ENCODE measurements at regions not wholly inside any gene's neighbourhood (a gene's known extent, or its start where the extent isn't known, plus 50 kb on each side); places are given as distances from the start of the nearest gene placed in this dataset.

- no peak overlapping the region for H3K4me3 ChIP-seq (ENCODE audit: low read length)
- no peak for TF ChIP-seq CTCF (conservative IDR thresholded peaks at IDR 0.05; ENCODE audit: low read depth, low read length)
Measured at GRCh38 chr2:82320296-82320695, 2015.7 kb upstream of the LRRTM1 start.

GRCh38 chr2:82317012-82317411, 2012.5 kb upstream of the LRRTM1 start:
- DNase-seq (ENCODE audit: low read depth): no peak
- no peak overlapping the region for H3K4me3 ChIP-seq (ENCODE audit: low read length)
- no peak for TF ChIP-seq CTCF (conservative IDR thresholded peaks at IDR 0.05; ENCODE audit: low read depth, low read length)

More at GRCh38 chr2:82320296-82320695, 2015.7 kb upstream of the LRRTM1 start:
- no peak for DNase-seq (ENCODE audit: low read depth)

- H3K4me3 ChIP-seq (ENCODE audit: low read length): no peak overlapping the region
- no peak for DNase-seq (ENCODE audit: low read depth)
- TF ChIP-seq CTCF (conservative IDR thresholded peaks at IDR 0.05; ENCODE audit: low read depth, low read length): no peak
Measured at GRCh38 chr2:82316586-82316985, 2012.0 kb upstream of the LRRTM1 start.

- no peak overlapping the region for H3K4me3 ChIP-seq (ENCODE audit: low read length)
- no peak for DNase-seq (ENCODE audit: low read depth)
- TF ChIP-seq CTCF (conservative IDR thresholded peaks at IDR 0.05; ENCODE audit: low read depth, low read length): no peak
Measured at GRCh38 chr2:82314836-82315472, 2010.4 kb upstream of the LRRTM1 start.

GRCh38 chr2:82307511-82307910, 2003.0 kb upstream of the LRRTM1 start:
- TF ChIP-seq CTCF (conservative IDR thresholded peaks at IDR 0.05; ENCODE audit: low read depth, low read length): no peak
- H3K4me3 ChIP-seq (ENCODE audit: low read length): no peak overlapping the region
- no peak for DNase-seq (ENCODE audit: low read depth)

- DNase-seq (ENCODE audit: low read depth): no peak
- H3K4me3 ChIP-seq (ENCODE audit: low read length): no peak overlapping the region
- no peak for TF ChIP-seq CTCF (conservative IDR thresholded peaks at IDR 0.05; ENCODE audit: low read depth, low read length)
Measured at GRCh38 chr2:82301506-82301905, 1997.0 kb upstream of the LRRTM1 start.

- no peak for TF ChIP-seq CTCF (conservative IDR thresholded peaks at IDR 0.05; ENCODE audit: low read depth, low read length)
- no peak for DNase-seq (ENCODE audit: low read depth)
- no peak overlapping the region for H3K4me3 ChIP-seq (ENCODE audit: low read length)
Measured at GRCh38 chr2:82289446-82289845, 1984.9 kb upstream of the LRRTM1 start.
